ENCODE measurements at regions not wholly inside any gene's neighbourhood (a gene's known extent, or its start where the extent isn't known, plus 50 kb on each side); places are given as distances from the start of the nearest gene placed in this dataset.

- TF ChIP-seq POLR2A (IDR thresholded peaks at IDR 0.05; ENCODE audit: low read depth, low read length) (no peak), POLR2AphosphoS5 (IDR thresholded peaks at IDR 0.05; ENCODE audit: low read depth, low read length) (no peak), TAF1 (IDR thresholded peaks at IDR 0.05; ENCODE audit: borderline replicate concordance, low read depth, low read length) (no peak)
Observed at GRCh38 chr12:131441638-131442336, 269.1 kb upstream of the SFSWAP start.

Measured in GM12892 (cell line).